IPS DF 19.7 (cell line): ENCODE measurements at regions not wholly inside any gene's neighbourhood (a gene's known extent, or its start where the extent isn't known, plus 50 kb on each side); places are given as distances from the start of the nearest gene placed in this dataset.

Source experiments
- DNase-seq: peaks from one replicate; pipeline ENCODE4 v3.0.0-alpha.2; 2013; ENCODE audit warnings: low read depth, low spot score

DNA sequence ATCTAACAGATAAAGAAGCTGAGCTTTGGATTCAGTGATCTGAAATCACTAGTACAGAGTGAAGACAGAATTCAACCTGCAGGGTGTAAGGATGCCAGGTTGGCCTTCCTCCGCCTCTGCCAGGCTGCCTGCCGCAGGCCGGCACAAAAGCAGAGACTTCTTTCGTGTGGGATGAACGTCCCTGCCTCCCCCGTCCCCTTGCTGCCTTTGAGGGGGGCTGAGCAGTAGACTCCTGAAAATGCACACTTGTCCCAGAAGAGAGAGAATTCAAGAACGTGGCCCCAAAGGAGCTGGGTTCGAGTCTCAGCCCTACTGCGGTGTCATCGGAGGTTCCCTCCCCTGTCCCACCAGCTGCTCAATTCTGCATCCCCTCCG is 154.3 kb downstream of the BCL11B start:
- DNase-seq = no peak

DNA sequence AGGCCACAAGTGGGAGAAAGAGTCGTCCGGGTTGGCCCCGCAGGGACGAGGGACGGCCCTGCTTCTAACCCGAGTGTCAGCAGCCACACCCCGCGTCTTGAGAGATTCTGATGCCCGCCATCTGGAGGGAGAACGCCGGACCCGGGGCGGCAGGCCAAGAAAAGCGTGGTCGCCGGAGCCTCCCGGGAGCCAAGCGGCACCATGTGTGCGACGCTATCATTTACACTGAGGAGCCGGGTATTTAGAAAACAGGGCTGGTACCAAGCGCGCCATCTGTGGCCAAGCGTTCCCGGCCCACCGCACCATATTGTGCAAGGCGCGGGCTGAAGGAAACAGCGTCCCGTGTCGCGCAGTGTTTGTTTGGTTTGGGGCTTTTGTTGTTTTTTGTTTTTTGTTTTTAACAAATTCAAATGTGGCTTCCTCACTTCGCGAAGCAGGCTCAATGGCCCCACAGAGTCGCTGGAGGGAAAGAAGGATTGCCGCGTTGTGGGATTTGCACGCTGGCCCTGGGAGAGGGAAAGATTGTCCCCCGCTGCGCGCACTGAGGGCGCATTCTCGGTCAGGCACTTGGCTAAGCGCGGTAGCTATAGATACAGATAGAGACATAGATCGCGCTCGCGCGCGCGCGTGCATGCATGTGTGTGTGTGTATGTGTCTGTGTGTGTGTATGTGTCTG is 153.8 kb downstream of the BCL11B start:
- DNase-seq = no peak

DNA sequence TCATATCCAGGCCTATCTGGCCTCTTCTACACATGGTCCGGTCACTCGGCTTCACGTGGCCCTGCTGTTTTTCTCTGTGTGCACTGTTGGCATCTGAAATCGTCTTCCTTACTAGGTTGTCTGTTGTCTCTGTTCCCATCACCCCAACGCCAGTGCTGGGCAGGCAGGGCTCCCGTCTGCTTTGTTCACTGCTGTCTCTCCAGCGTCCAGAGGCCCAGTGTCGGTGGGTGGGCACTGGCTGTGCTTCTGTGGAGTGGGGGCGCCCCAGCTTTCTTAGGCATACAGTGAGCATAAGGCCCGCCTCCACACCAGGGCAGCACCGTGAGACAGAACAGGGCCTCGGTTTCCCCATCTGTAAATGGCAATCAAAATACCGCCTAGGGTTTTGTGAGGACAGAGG is 153.1 kb downstream of the BCL11B start:
- DNase-seq = no peak
